Left lung (tissue), 4 donors: ENCODE measurements at regions not wholly inside any gene's neighbourhood (a gene's known extent, or its start where the extent isn't known, plus 50 kb on each side); places are given as distances from the start of the nearest gene placed in this dataset.
"Not testable (repeated sequence)": the region's sequence is repeated elsewhere in the genome, so short reads cannot be mapped to it uniquely, and the experiment has no call there.

Experiments used
- ATAC-seq: fragments of 200-7000 bp; cut with Tn5 transposase; one replicate; pipeline ENCODE4 v1.9.1; 2020; ENCODE audit warnings: moderate library complexity
- DNase-seq, 4 donors: peaks; one replicate each; pipeline ENCODE4 v3.0.0-alpha.2; 2013 to 2020
- H3K27ac ChIP-seq, 2 donors: fragments of 200-600 bp; sonication (generic) in 1 of 2; one replicate each; pipeline versions ENCODE4 v1.5.0 to v1.8.0; 2020 to 2021
- H3K27me3 ChIP-seq, 2 donors: fragments of 200-600 bp; sonication (generic) in 1 of 2; one replicate each; pipeline versions ENCODE4 v1.5.0 to v1.8.0; 2020 to 2021
- H3K36me3 ChIP-seq, 2 donors: fragments of 200-600 bp; sonication (generic) in 1 of 2; one replicate each; pipeline versions ENCODE4 v1.5.0 to v1.8.0; 2020 to 2021
- H3K4me1 ChIP-seq, 2 donors: fragments of 200-600 bp; one replicate each; pipeline ENCODE4 v1.8.0; 2021
- H3K4me3 ChIP-seq, 2 donors: fragments of 200-600 bp; sonication (generic) in 1 of 2; one replicate each; pipeline versions ENCODE4 v1.5.0 to v1.8.0; 2020 to 2021; ENCODE audit warnings: mild to moderate bottlenecking in 1 of 2
- H3K9me3 ChIP-seq, 2 donors: fragments of 200-600 bp; sonication (generic) in 1 of 2; one replicate each; pipeline versions ENCODE4 v1.5.0 to v1.8.0; 2020 to 2021
- intact Hi-C, 2 donors: fragments of 100-400 bp; cut with DNase I; formaldehyde crosslinking; loops; one replicate each; pipeline versions ENCODE4 v1.11.2 to v1.14.2; 2022
- TF ChIP-seq, protein P1 (sequence below), 2 donors: fragments of 200-600 bp; sonication (generic) in 1 of 2; IDR thresholded peaks; one replicate each; pipeline versions ENCODE4 v1.5.0 to v1.8.0; 2021; ENCODE audit warnings: antibody characterized with exemption in 2 of 2
- donor health status: DM: no; HTN: yes; CAD: no.
- donor health status: DM: no; HTN: no; CAD: no.

DNA sequence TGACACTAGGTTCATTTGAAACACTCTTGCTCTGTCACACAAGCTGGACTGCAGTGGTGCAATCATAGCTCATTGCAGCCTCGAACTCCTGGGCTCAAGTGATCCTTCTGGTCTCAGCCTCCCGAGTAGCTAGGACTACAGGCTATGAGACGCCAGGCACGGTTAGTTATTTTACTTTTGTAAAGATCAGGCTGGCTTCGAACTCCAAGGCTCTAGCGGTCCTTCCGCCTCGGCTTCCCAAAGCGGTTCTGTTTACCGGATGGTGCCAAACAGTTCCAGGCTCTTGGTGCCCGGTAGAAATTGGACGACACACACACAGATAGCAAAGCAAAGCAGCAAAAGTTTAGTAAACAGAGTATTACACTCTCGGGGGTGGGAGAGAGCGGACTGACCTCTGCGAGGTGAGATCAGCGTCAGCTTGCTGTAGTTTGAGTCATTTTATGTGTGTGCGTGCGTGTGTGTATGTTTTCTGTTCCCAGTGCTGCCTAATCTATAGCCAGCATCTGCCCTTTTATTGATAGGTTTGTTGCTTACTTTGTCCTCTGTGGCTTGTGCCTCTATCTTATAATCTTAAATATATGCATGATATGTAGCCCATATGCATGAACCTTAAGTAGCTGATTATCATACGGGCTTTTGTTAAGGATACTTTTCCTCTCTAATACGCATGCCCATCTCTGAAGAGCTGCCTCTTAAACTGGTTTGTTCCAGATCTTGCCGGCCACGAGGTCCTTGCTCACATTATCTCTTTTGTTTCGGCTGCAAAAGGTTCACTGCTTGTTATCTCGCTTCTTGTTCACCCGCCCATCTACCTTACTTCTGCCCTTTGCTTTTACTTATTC, 75.2 kb downstream of the OR2B2 start:
- ATAC-seq (peak; percentile 71), DNase-seq (peak in 3 of 4 donors; percentile 70 to 91 (median 86))
- no peaks in the 10 kb centered on the region for H3K9me3 ChIP-seq
- no peaks in the 10 kb centered on the region for H3K27me3 ChIP-seq
- H3K4me1 ChIP-seq, result peaks cover 6 to 35% of the 10 kb centered on the region in 2 donors
- H3K27ac ChIP-seq, result peak overlapping the region; percentile 94 to 100
- peak overlapping the region; percentile 63 to 83 for H3K4me3 ChIP-seq
- TF ChIP-seq, protein P1, sequence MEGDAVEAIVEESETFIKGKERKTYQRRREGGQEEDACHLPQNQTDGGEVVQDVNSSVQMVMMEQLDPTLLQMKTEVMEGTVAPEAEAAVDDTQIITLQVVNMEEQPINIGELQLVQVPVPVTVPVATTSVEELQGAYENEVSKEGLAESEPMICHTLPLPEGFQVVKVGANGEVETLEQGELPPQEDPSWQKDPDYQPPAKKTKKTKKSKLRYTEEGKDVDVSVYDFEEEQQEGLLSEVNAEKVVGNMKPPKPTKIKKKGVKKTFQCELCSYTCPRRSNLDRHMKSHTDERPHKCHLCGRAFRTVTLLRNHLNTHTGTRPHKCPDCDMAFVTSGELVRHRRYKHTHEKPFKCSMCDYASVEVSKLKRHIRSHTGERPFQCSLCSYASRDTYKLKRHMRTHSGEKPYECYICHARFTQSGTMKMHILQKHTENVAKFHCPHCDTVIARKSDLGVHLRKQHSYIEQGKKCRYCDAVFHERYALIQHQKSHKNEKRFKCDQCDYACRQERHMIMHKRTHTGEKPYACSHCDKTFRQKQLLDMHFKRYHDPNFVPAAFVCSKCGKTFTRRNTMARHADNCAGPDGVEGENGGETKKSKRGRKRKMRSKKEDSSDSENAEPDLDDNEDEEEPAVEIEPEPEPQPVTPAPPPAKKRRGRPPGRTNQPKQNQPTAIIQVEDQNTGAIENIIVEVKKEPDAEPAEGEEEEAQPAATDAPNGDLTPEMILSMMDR (IDR thresholded peaks at IDR 0.05), result no peak
- intact Hi-C loops, result no loop called here
- no peaks in the 10 kb centered on the region for H3K36me3 ChIP-seq

DNA sequence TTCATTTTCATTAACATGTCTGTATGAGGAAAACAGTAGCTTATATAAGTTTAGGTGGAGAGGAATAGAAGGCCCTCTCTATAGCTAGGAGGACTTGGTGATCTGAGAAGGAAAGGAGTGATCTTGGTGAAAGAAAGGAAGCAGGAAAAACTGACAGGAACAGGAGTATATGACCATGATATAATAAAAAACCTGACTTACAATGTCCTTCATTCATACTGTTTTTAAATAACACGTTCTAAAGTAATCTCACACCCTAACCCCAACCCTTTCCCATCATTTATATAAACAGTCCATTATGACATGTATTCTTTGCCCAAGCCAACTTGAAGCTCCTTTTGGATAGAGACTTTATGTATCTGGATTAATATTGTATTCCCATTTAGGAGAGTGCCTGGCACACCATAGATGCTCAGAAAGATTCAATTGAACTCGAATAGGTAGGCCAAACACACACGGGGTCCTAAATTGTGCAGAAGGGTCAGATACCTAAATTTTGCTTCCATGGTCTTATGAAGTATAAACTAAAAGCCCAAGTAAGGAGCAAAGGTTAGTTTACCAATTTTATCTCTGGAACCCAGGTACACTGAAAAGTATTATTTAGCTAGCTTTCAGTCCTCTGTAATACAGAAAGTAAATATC, 75.9 kb downstream of the OR2B2 start:
- H3K36me3 ChIP-seq, result no peaks in the 10 kb centered on the region
- peaks cover 6 to 39% of the 10 kb centered on the region in 2 donors for H3K4me1 ChIP-seq
- intact Hi-C loops, result no loop called here
- no peaks in the 10 kb centered on the region for H3K9me3 ChIP-seq
- TF ChIP-seq, protein P1 (IDR thresholded peaks at IDR 0.05), result no peak
- peak overlapping the region; percentile 94 to 100 for H3K27ac ChIP-seq
- ATAC-seq (no peak), DNase-seq (no peak)
- peak overlapping the region; percentile 63 to 83 for H3K4me3 ChIP-seq
- no peaks in the 10 kb centered on the region for H3K27me3 ChIP-seq

DNA sequence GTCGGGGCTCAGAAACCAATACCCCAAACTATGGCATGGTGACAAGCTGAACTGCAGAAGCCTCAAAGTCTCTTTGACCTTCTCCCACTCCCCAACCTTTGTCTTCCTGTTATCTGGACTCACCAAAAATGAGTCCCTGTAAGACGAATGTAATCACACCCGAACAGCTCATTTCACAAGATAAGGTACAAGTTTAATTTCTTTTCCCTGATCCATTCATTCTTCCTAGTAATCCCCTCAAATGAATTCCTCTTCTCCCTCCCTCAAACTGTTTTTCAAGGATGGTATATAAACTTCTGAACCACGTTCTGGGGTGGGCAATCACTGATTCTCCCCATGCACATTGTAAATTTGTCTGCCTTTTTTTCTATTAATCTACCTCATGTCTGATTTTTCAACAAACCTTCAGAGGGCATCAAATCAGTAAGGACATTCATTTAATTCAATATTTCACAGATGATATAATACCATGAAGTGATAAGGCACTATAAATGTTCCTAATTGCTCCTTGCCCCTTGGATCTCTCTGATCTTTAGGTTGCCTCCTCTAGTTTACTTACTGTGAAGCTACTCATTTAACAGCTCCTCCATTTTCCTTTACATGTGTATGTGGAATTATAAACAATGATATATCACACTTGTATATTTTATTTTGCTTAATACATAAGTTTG, 77.2 kb downstream of the OR2B2 start:
- TF ChIP-seq, protein P1 (IDR thresholded peaks at IDR 0.05), result no peak
- intact Hi-C loops, result no loop called here
- H3K27me3 ChIP-seq, result no peaks in the 10 kb centered on the region
- ATAC-seq, result no peak
- peaks cover 6 to 47% of the 10 kb centered on the region in 2 donors for H3K4me1 ChIP-seq
- no peak for DNase-seq
- no peak overlapping the region for H3K27ac ChIP-seq
- no peak overlapping the region for H3K4me3 ChIP-seq
- H3K36me3 ChIP-seq, result no peaks in the 10 kb centered on the region
- no peaks in the 10 kb centered on the region for H3K9me3 ChIP-seq

GRCh38 chr6:27834384-27834783, 77.8 kb downstream of the OR2B2 start:
- TF ChIP-seq, protein P1 (IDR thresholded peaks at IDR 0.05), result no peak
- Histone ChIP-seq H3K4me1 (peaks cover 6 to 46% of the 10 kb centered on the region in 2 donors), H3K27me3 (no peaks in the 10 kb centered on the region), H3K9me3 (no peaks in the 10 kb centered on the region), H3K27ac (no peak overlapping the region), H3K4me3 (no peak overlapping the region), H3K36me3 (no peaks in the 10 kb centered on the region)
- intact Hi-C loops, result no loop called here
- no peak for ATAC-seq
- no peak for DNase-seq

DNA sequence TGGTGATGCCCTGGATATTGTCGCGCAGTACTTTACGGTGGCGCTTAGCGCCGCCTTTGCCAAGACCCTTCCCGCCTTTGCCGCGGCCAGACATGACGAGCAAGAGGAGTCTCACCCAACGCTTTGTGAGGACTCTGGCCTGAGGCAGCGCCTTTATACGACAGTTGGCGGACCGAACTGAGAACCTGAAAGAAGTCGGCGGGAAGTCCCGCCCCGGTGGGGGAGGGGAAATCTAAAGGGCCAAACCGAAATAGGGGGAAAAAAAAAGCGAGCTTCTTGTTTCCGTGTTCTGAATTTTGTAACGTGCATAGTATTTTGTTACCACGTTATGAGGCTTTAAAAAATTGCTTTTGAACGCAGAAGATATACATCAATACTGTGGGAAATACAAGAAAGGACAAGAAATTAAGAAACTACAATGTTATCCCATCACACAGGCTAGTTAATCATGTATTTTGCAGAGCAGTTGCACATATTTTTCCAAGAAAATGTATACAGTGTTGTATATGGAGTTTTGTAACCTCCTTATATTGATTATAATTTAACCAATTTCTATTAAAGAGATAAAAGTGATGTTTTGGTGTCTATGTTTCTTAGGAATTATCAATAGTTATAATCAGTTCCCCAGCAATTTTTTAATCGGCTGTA, 80.6 kb downstream of the OR2B2 start:
- peaks cover 6 to 31% of the 10 kb centered on the region in 2 donors for H3K4me1 ChIP-seq
- peak overlapping the region; percentile 43 to 47 for H3K4me3 ChIP-seq
- intact Hi-C loops, H3K27me3 ChIP-seq, H3K9me3 ChIP-seq, H3K36me3 ChIP-seq: not testable (repeated sequence)
- peak; percentile 94 for ATAC-seq
- peak in 2 of 4 donors; percentile 74 to 87 for DNase-seq
- peak overlapping the region; percentile 72 to 79 for H3K27ac ChIP-seq

GRCh38 chr6:27830600-27831433, 81.4 kb downstream of the OR2B2 start:
- H3K36me3 ChIP-seq, H3K27me3 ChIP-seq, H3K9me3 ChIP-seq, intact Hi-C loops: not testable (repeated sequence)
- H3K4me1 ChIP-seq, result peaks cover 2 to 24% of the 10 kb centered on the region in 2 donors
- H3K27ac ChIP-seq, result peak overlapping the region; percentile 72 to 79
- H3K4me3 ChIP-seq, result peak overlapping the region; percentile 43 to 47
- DNase-seq (peak in 1 of 4 donors; percentile 53), ATAC-seq (peak; percentile 76)
